Gastrocnemius medialis (tissue), 4 donors: ENCODE measurements at regions not wholly inside any gene's neighbourhood (a gene's known extent, or its start where the extent isn't known, plus 50 kb on each side); places are given as distances from the start of the nearest gene placed in this dataset.

ENCODE experiments used
- POLR2A ChIP-seq, 2 donors: fragments of 450-650 bp; IDR thresholded peaks; one replicate each; pipeline ENCODE4 v1.6.1; 2017; ENCODE audit warnings: antibody characterized with exemption in 2 of 2, mild to moderate bottlenecking in 2 of 2, moderate library complexity in 2 of 2
- TF ChIP-seq, protein P1 (sequence below), 5 experiments: fragments of 450-650 bp in 3 of 5; fragments of 200-600 bp in 2 of 5; sonication (generic) in 2 of 5; IDR thresholded peaks in 4 of 5; conservative IDR thresholded peaks in 1 of 5; 1 replicate in 4 of 5; 2 replicates in 1 of 5; pipeline ENCODE4 v1.5.1; 2016 to 2019; ENCODE audit warnings: antibody characterized with exemption in 5 of 5, mild to moderate bottlenecking in 3 of 5, moderate library complexity in 3 of 5

DNA sequence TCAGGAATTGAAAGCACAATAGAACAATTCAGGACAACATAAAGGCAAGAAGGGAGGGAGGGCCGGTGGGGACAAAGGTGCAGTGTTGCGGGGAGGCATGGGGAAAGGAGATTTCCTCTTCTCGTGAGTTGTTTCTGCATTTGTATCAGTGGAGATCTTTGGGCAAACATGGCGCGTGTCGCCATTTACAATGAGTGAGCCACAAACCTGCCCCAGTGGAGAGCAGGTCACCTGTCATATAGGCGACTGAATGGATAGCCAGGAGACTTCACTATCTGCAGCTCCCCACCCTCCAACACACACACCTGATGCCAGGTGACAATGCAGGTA lies 87.7 kb upstream of the SLC45A1 start:
- TF ChIP-seq, protein P1, sequence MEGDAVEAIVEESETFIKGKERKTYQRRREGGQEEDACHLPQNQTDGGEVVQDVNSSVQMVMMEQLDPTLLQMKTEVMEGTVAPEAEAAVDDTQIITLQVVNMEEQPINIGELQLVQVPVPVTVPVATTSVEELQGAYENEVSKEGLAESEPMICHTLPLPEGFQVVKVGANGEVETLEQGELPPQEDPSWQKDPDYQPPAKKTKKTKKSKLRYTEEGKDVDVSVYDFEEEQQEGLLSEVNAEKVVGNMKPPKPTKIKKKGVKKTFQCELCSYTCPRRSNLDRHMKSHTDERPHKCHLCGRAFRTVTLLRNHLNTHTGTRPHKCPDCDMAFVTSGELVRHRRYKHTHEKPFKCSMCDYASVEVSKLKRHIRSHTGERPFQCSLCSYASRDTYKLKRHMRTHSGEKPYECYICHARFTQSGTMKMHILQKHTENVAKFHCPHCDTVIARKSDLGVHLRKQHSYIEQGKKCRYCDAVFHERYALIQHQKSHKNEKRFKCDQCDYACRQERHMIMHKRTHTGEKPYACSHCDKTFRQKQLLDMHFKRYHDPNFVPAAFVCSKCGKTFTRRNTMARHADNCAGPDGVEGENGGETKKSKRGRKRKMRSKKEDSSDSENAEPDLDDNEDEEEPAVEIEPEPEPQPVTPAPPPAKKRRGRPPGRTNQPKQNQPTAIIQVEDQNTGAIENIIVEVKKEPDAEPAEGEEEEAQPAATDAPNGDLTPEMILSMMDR (IDR thresholded peaks at IDR 0.05 in 4 of 5, conservative IDR thresholded peaks at IDR 0.05 in 1 of 5) = no peak
- TF ChIP-seq POLR2A (IDR thresholded peaks at IDR 0.05) = no peak
